ENCODE measurements at regions not wholly inside any gene's neighbourhood (a gene's known extent, or its start where the extent isn't known, plus 50 kb on each side); places are given as distances from the start of the nearest gene placed in this dataset.

GRCh38 chr5:117417501-117417900, 842.9 kb upstream of the SEMA6A start:
- H3K79me2 ChIP-seq (ENCODE audit: control insufficient read depth, low read length), result no peaks in the 10 kb centered on the region
- H3K27me3 ChIP-seq (ENCODE audit: control insufficient read depth, low read length), result no peaks in the 10 kb centered on the region
- no peak for TF ChIP-seq EZH2phosphoT487 (IDR thresholded peaks at IDR 0.05; ENCODE audit: borderline replicate concordance, low read length)
- H3K36me3 ChIP-seq (ENCODE audit: control insufficient read depth, low read length), result no peaks in the 10 kb centered on the region
- no peaks in the 10 kb centered on the region for H4K20me1 ChIP-seq (ENCODE audit: control insufficient read depth, insufficient read depth, low read depth, low read length)
- no peak overlapping the region for H3K4me2 ChIP-seq (ENCODE audit: low read length)
- H3K4me3 ChIP-seq (ENCODE audit: low read length), result no peak overlapping the region
- H3K27ac ChIP-seq (ENCODE audit: low read depth, low read length), result no peak overlapping the region
- H3F3A ChIP-seq (ENCODE audit: control insufficient read depth, insufficient read depth), result no peaks in the 10 kb centered on the region
- no peaks in the 10 kb centered on the region for H3K4me1 ChIP-seq (ENCODE audit: control insufficient read depth, low read length)
- no peaks in the 10 kb centered on the region for H3K9me3 ChIP-seq (ENCODE audit: control insufficient read depth, insufficient read depth, low read length)
- no peaks in the 10 kb centered on the region for H3K9me2 ChIP-seq (replicated peaks; ENCODE audit: control insufficient read depth, low read length)

- no peak overlapping the region for H3K27ac ChIP-seq (ENCODE audit: low read depth, low read length)
- no peaks in the 10 kb centered on the region for H3K9me2 ChIP-seq (replicated peaks; ENCODE audit: control insufficient read depth, low read length)
- no peak overlapping the region for H3K4me2 ChIP-seq (ENCODE audit: low read length)
- no peaks in the 10 kb centered on the region for H3K36me3 ChIP-seq (ENCODE audit: control insufficient read depth, low read length)
- no peaks in the 10 kb centered on the region for H3K79me2 ChIP-seq (ENCODE audit: control insufficient read depth, low read length)
- no peaks in the 10 kb centered on the region for H3K9me3 ChIP-seq (ENCODE audit: control insufficient read depth, insufficient read depth, low read length)
- H3K4me3 ChIP-seq (ENCODE audit: low read length), result no peak overlapping the region
- no peak for TF ChIP-seq EZH2phosphoT487 (IDR thresholded peaks at IDR 0.05; ENCODE audit: borderline replicate concordance, low read length)
- TF ChIP-seq CTCF (IDR thresholded peaks at IDR 0.05; ENCODE audit: low read depth, low read length, poor library complexity, severe bottlenecking), result no peak
- no peaks in the 10 kb centered on the region for H3K4me1 ChIP-seq (ENCODE audit: control insufficient read depth, low read length)
- H4K20me1 ChIP-seq (ENCODE audit: control insufficient read depth, insufficient read depth, low read depth, low read length), result no peaks in the 10 kb centered on the region
- H3K27me3 ChIP-seq (ENCODE audit: control insufficient read depth, low read length), result no peaks in the 10 kb centered on the region
- H3F3A ChIP-seq (ENCODE audit: control insufficient read depth, insufficient read depth), result no peaks in the 10 kb centered on the region
Observed at GRCh38 chr5:117414926-117415325, 840.3 kb upstream of the SEMA6A start.

- Histone ChIP-seq H3K4me2 (ENCODE audit: low read length) (no peak overlapping the region), H3K9me3 (ENCODE audit: control insufficient read depth, insufficient read depth, low read length) (no peaks in the 10 kb centered on the region), H3K79me2 (ENCODE audit: control insufficient read depth, low read length) (no peaks in the 10 kb centered on the region), H4K20me1 (ENCODE audit: control insufficient read depth, insufficient read depth, low read depth, low read length) (no peaks in the 10 kb centered on the region), H3K4me3 (ENCODE audit: low read length) (no peak overlapping the region), H3K27ac (ENCODE audit: low read depth, low read length) (no peak overlapping the region), H3F3A (ENCODE audit: control insufficient read depth, insufficient read depth) (no peaks in the 10 kb centered on the region), H3K36me3 (ENCODE audit: control insufficient read depth, low read length) (no peaks in the 10 kb centered on the region), H3K9me2 (replicated peaks; ENCODE audit: control insufficient read depth, low read length) (no peaks in the 10 kb centered on the region), H3K4me1 (ENCODE audit: control insufficient read depth, low read length) (no peaks in the 10 kb centered on the region), H3K27me3 (ENCODE audit: control insufficient read depth, low read length) (no peaks in the 10 kb centered on the region)
- no peak for TF ChIP-seq EZH2phosphoT487 (IDR thresholded peaks at IDR 0.05; ENCODE audit: borderline replicate concordance, low read length)
- no peak for TF ChIP-seq CTCF (IDR thresholded peaks at IDR 0.05; ENCODE audit: low read depth, low read length, poor library complexity, severe bottlenecking)
Observed at GRCh38 chr5:117411701-117412100, 837.1 kb upstream of the SEMA6A start.

- Histone ChIP-seq H3F3A (ENCODE audit: control insufficient read depth, insufficient read depth) (no peaks in the 10 kb centered on the region), H3K4me3 (ENCODE audit: low read length) (no peak overlapping the region), H4K20me1 (ENCODE audit: control insufficient read depth, insufficient read depth, low read depth, low read length) (no peaks in the 10 kb centered on the region), H3K36me3 (ENCODE audit: control insufficient read depth, low read length) (no peaks in the 10 kb centered on the region), H3K79me2 (ENCODE audit: control insufficient read depth, low read length) (no peaks in the 10 kb centered on the region), H3K9me3 (ENCODE audit: control insufficient read depth, insufficient read depth, low read length) (no peaks in the 10 kb centered on the region), H3K27me3 (ENCODE audit: control insufficient read depth, low read length) (no peaks in the 10 kb centered on the region), H3K27ac (ENCODE audit: low read depth, low read length) (no peak overlapping the region), H3K4me1 (ENCODE audit: control insufficient read depth, low read length) (no peaks in the 10 kb centered on the region), H3K4me2 (ENCODE audit: low read length) (no peak overlapping the region), H3K9me2 (replicated peaks; ENCODE audit: control insufficient read depth, low read length) (no peaks in the 10 kb centered on the region)
- TF ChIP-seq EZH2phosphoT487 (IDR thresholded peaks at IDR 0.05; ENCODE audit: borderline replicate concordance, low read length), result no peak
- TF ChIP-seq CTCF (IDR thresholded peaks at IDR 0.05; ENCODE audit: low read depth, low read length, poor library complexity, severe bottlenecking), result no peak
Observed at GRCh38 chr5:117405197-117405596, 830.6 kb upstream of the SEMA6A start.
